Endodermal cell (in vitro differentiated cells): ENCODE measurements at regions not wholly inside any gene's neighbourhood (a gene's known extent, or its start where the extent isn't known, plus 50 kb on each side); places are given as distances from the start of the nearest gene placed in this dataset.

Experiments used
- DNase-seq: peaks from one replicate; pipeline ENCODE4 v3.0.0-alpha.2; 2017
- H3K27ac ChIP-seq: 2 replicates; pipeline ENCODE4 v1.5.1; 2013; ENCODE audit warnings: mild to moderate bottlenecking, low read depth, low read length, moderate library complexity
- H3K27me3 ChIP-seq: 2 replicates; pipeline ENCODE4 v1.6.1; 2013; ENCODE audit warnings: mild to moderate bottlenecking, low read length, moderate library complexity; ENCODE audit not compliant: insufficient read depth, control insufficient read depth, poor library complexity, severe bottlenecking
- H3K36me3 ChIP-seq: 2 replicates; pipeline ENCODE4 v1.7.0; 2013; ENCODE audit warnings: mild to moderate bottlenecking, low read length, moderate library complexity; ENCODE audit not compliant: control insufficient read depth, insufficient read depth
- H3K4me1 ChIP-seq: one replicate; pipeline ENCODE4 v1.7.0; 2013; ENCODE audit warnings: low read length; ENCODE audit not compliant: control insufficient read depth, insufficient read depth
- H3K4me3 ChIP-seq: 2 replicates; pipeline ENCODE4 v1.5.1; 2013; ENCODE audit warnings: mild to moderate bottlenecking, low read length, moderate library complexity
- H3K9ac ChIP-seq: 2 replicates; pipeline ENCODE4 v1.6.1; 2013; ENCODE audit warnings: mild to moderate bottlenecking, low read length, moderate library complexity; ENCODE audit not compliant: poor library complexity, severe bottlenecking; ENCODE audit errors: extremely low read depth
- H3K9me3 ChIP-seq: 2 replicates; pipeline ENCODE4 v1.6.1; 2013; ENCODE audit warnings: mild to moderate bottlenecking, low read length, moderate library complexity; ENCODE audit not compliant: control insufficient read depth
- H3K27ac Mint-ChIP-seq: 2 replicates; pipeline ENCODE4 v1.8.0; 2020; ENCODE audit warnings: mixed read lengths
- H3K27me3 Mint-ChIP-seq: 2 replicates; pipeline ENCODE4 v1.8.0; 2021; ENCODE audit warnings: mild to moderate bottlenecking, mixed read lengths; ENCODE audit not compliant: insufficient read depth
- H3K36me3 Mint-ChIP-seq: 2 replicates; pipeline ENCODE4 v1.8.0; 2020; ENCODE audit warnings: low read depth, mixed read lengths
- H3K4me1 Mint-ChIP-seq: 2 replicates; pipeline ENCODE4 v1.8.0; 2020; ENCODE audit warnings: mixed read lengths
- H3K4me3 Mint-ChIP-seq: 2 replicates; pipeline ENCODE4 v1.8.0; 2020; ENCODE audit warnings: mild to moderate bottlenecking, moderate library complexity, mixed read lengths
- H3K9me3 Mint-ChIP-seq: 2 replicates; pipeline ENCODE4 v1.8.0; 2020; ENCODE audit warnings: mild to moderate bottlenecking, mixed read lengths
- WGBS, 2 experiments: methylation state at CpG; one replicate each; pipeline versions ENCODE4 v1.1.5 to v1.1.7; 2013; ENCODE audit warnings: missing lambda C conversion rate in 2 of 2, mixed read lengths in 1 of 2; ENCODE audit not compliant: insufficient coverage in 1 of 2, insufficient read length in 1 of 2; 5-methylcytosine and 5-hydroxymethylcytosine counted together
- TF ChIP-seq, protein P1 (sequence below): fragments of 200-600 bp; sonication (generic); conservative IDR thresholded peaks from 2 replicates; pipeline ENCODE4 v1.5.0; 2021; ENCODE audit warnings: antibody characterized with exemption, mild to moderate bottlenecking

DNA sequence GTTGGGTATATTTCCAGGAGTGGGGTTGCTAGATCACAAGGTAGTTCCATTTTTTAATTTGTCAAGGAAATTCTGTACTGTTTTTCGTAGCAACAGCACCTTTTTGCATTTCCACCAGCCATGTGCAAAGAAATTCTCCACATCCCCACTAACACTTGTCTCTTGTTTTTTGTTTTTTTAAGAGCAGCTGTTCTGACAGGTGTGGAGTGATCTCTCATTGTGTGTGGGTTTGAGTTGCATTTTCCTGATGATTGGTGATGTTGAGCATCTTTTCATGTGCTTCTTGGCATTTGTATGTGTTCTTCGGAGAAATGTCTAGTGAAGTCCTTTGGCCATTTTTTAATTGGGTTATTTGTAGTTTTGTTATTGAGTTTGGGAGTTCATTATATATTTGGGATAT, 80.3 kb upstream of the PUDP start:
- H3K9me3 ChIP-seq: no peaks in the 10 kb centered on the region
- no peaks in the 10 kb centered on the region for H3K27me3 Mint-ChIP-seq
- H3K4me1 Mint-ChIP-seq: no peaks in the 10 kb centered on the region
- no peak overlapping the region for H3K9ac ChIP-seq
- no peaks in the 10 kb centered on the region for H3K36me3 ChIP-seq
- no peaks in the 10 kb centered on the region for H3K36me3 Mint-ChIP-seq
- no peak overlapping the region for H3K4me3 ChIP-seq
- no peak overlapping the region for H3K27ac ChIP-seq
- no peak overlapping the region for H3K27ac Mint-ChIP-seq
- no peak overlapping the region for H3K4me3 Mint-ChIP-seq
- H3K9me3 Mint-ChIP-seq: no peaks in the 10 kb centered on the region
- no peaks in the 10 kb centered on the region for H3K4me1 ChIP-seq
- TF ChIP-seq, protein P1, sequence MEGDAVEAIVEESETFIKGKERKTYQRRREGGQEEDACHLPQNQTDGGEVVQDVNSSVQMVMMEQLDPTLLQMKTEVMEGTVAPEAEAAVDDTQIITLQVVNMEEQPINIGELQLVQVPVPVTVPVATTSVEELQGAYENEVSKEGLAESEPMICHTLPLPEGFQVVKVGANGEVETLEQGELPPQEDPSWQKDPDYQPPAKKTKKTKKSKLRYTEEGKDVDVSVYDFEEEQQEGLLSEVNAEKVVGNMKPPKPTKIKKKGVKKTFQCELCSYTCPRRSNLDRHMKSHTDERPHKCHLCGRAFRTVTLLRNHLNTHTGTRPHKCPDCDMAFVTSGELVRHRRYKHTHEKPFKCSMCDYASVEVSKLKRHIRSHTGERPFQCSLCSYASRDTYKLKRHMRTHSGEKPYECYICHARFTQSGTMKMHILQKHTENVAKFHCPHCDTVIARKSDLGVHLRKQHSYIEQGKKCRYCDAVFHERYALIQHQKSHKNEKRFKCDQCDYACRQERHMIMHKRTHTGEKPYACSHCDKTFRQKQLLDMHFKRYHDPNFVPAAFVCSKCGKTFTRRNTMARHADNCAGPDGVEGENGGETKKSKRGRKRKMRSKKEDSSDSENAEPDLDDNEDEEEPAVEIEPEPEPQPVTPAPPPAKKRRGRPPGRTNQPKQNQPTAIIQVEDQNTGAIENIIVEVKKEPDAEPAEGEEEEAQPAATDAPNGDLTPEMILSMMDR: no peak
- no peaks in the 10 kb centered on the region for H3K27me3 ChIP-seq
- no peak for DNase-seq
- 90% methylated on average over 1 of the region's 2 CpGs; no CpG with 5 or more reads in 1 of the 2 experiments for WGBS, 2 experiments

DNA sequence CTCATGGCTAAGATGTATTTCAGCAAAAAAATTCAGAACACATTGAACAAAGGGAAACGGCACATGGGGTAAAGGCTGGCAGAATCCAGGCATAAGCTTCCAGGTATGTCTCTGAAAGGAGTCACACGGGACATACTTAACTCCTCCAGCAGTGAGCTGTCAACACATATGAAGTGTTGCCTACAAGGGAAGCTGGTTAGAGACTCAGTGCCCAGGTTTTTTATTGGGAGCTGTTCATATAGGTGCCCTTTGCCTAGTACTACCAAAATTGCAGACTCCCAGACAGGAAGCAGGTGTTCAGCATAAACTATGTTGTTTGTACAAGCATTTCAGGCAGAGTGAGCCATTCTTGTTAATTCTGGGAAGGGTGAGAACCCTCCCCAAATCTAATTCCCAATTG, 77.4 kb upstream of the PUDP start:
- no peak for DNase-seq
- no peaks in the 10 kb centered on the region for H3K4me1 ChIP-seq
- Mint-ChIP-seq H3K27ac (no peak overlapping the region), H3K36me3 (no peaks in the 10 kb centered on the region), H3K27me3 (no peaks in the 10 kb centered on the region), H3K9me3 (no peaks in the 10 kb centered on the region), H3K4me3 (no peak overlapping the region), H3K4me1 (no peaks in the 10 kb centered on the region)
- no peaks in the 10 kb centered on the region for H3K9me3 ChIP-seq
- 95 to 100% methylated on average over 1 to 2 of the region's 2 CpGs for WGBS, 2 experiments
- no peak overlapping the region for H3K9ac ChIP-seq
- H3K36me3 ChIP-seq: no peaks in the 10 kb centered on the region
- H3K4me3 ChIP-seq: no peak overlapping the region
- TF ChIP-seq, protein P1: no peak
- H3K27me3 ChIP-seq: no peaks in the 10 kb centered on the region
- no peak overlapping the region for H3K27ac ChIP-seq

DNA sequence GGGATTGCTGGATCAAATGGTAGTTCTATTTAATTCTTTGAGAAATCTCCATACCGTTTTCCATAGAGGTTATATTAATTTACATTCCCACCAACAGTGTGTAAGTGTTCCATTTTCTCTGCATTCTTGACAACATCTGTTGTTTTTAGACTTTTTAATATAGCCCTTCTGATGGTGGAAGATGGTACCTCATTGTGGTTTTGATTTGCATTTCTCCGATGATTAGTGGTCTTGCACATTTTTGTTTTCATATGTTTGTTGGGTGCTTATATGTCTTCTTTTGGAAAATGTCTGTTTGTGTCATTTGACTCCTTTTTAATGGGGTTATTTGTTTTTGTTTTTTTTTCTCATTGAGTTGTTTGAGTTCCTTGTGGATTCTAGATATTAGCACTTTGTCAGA, 75.3 kb upstream of the PUDP start:
- no peak for DNase-seq
- Mint-ChIP-seq H3K27ac (no peak overlapping the region), H3K4me3 (no peak overlapping the region), H3K27me3 (no peaks in the 10 kb centered on the region), H3K36me3 (no peaks in the 10 kb centered on the region), H3K9me3 (no peaks in the 10 kb centered on the region), H3K4me1 (peaks cover 3% of the 10 kb centered on the region)
- H3K27ac ChIP-seq: no peak overlapping the region
- no peaks in the 10 kb centered on the region for H3K9me3 ChIP-seq
- no peak overlapping the region for H3K9ac ChIP-seq
- no peaks in the 10 kb centered on the region for H3K27me3 ChIP-seq
- no peaks in the 10 kb centered on the region for H3K4me1 ChIP-seq
- no peak overlapping the region for H3K4me3 ChIP-seq
- no peaks in the 10 kb centered on the region for H3K36me3 ChIP-seq
- TF ChIP-seq, protein P1: no peak
- WGBS, 2 experiments: 82% methylated on average over 1 of the region's 2 CpGs; no CpG with 5 or more reads in 1 of the 2 experiments
